GM12892 (cell line): ENCODE measurements at regions not wholly inside any gene's neighbourhood (a gene's known extent, or its start where the extent isn't known, plus 50 kb on each side); places are given as distances from the start of the nearest gene placed in this dataset.
"Not testable (repeated sequence)": the region's sequence is repeated elsewhere in the genome, so short reads cannot be mapped to it uniquely, and the experiment has no call there.

Experiments used
- POLR2A ChIP-seq: IDR thresholded peaks from 2 replicates; pipeline ENCODE4 v1.6.1; 2011; ENCODE audit warnings: low read depth, low read length, control low read depth
- POLR2AphosphoS5 ChIP-seq: IDR thresholded peaks from 2 replicates; pipeline ENCODE4 v1.6.1; 2011; ENCODE audit warnings: low read depth, low read length, control low read depth
- TAF1 ChIP-seq: IDR thresholded peaks from 2 replicates; pipeline ENCODE4 v1.6.1; 2011; ENCODE audit warnings: low read depth, mild to moderate bottlenecking, control low read depth, low read length, borderline replicate concordance

DNA sequence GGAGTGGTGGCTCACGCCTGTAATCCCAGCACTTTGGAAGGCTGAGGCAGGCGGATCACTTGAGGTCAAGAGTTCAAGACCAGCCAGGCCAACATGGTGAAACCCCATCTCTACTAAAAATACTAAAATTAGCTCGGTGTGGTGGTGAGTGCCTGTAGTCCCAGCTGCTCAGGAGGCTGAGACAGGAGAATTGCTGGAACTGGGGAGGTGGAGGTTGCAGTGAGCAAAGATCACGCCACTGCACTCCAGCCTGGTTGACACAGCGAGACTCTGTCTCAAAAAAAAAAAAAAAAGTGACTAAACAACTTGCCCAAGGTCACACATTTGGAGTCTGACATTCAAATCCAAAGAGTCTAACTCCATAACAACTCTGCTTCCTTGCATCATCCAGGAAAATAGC is 192.4 kb upstream of the C16orf82 start:
- not testable (repeated sequence) for TF ChIP-seq POLR2A, POLR2AphosphoS5, TAF1
